HCT116 (cell line): ENCODE measurements at regions not wholly inside any gene's neighbourhood (a gene's known extent, or its start where the extent isn't known, plus 50 kb on each side); places are given as distances from the start of the nearest gene placed in this dataset.
"Not testable (repeated sequence)": the region's sequence is repeated elsewhere in the genome, so short reads cannot be mapped to it uniquely, and the experiment has no call there.

Experiments
- CBX3 ChIP-seq: IDR thresholded peaks from 2 replicates; pipeline ENCODE4 v1.6.1; 2012; ENCODE audit warnings: low read depth
- CEBPB ChIP-seq: IDR thresholded peaks from 2 replicates; pipeline ENCODE4 v1.6.1; 2012; ENCODE audit warnings: low read depth
- CTCF ChIP-seq, 3 experiments: fragments of 200-600 bp in 1 of 3; sonication (generic) in 1 of 3; IDR thresholded peaks in 2 of 3; conservative IDR thresholded peaks in 1 of 3; 2 replicates each; pipeline ENCODE4 v1.5.1; 2012 to 2017; ENCODE audit warnings: low read depth in 2 of 3, low read length in 2 of 3, antibody characterized with exemption in 1 of 3, borderline replicate concordance in 1 of 3, control low read depth in 1 of 3, mild to moderate bottlenecking in 1 of 3, mixed read lengths in 1 of 3, mixed run types in 1 of 3, moderate library complexity in 1 of 3; ENCODE audit not compliant: insufficient read depth in 1 of 3
- EZH2 ChIP-seq: fragments of 200-600 bp; sonication (generic); IDR thresholded peaks from 2 replicates; pipeline ENCODE4 v1.6.1; 2017; ENCODE audit warnings: antibody characterized with exemption, mixed run types
- MAX ChIP-seq: IDR thresholded peaks from 2 replicates; pipeline ENCODE4 v1.6.1; 2012
- REST ChIP-seq: IDR thresholded peaks from 2 replicates; pipeline ENCODE4 v1.6.1; 2012; ENCODE audit warnings: low read depth
- SIN3A ChIP-seq: IDR thresholded peaks from 2 replicates; pipeline ENCODE4 v1.6.1; 2012; ENCODE audit warnings: low read depth
- SP1 ChIP-seq: IDR thresholded peaks from 2 replicates; pipeline ENCODE4 v1.6.1; 2012; ENCODE audit warnings: low read depth
- YY1 ChIP-seq: IDR thresholded peaks from 2 replicates; pipeline ENCODE4 v1.6.1; 2011; ENCODE audit warnings: low read length, low read depth, moderate library complexity, mild to moderate bottlenecking; ENCODE audit not compliant: insufficient replicate concordance; ENCODE audit errors: extremely low read depth
- ZFX ChIP-seq: fragments of 450-650 bp; IDR thresholded peaks from 2 replicates; pipeline ENCODE4 v1.6.1; 2017

- TF ChIP-seq SIN3A; ZFX; CEBPB; CTCF (IDR thresholded peaks at IDR 0.05 in 2 of 3, conservative IDR thresholded peaks at IDR 0.05 in 1 of 3; ENCODE audit: borderline replicate concordance in 1 of 3, insufficient read depth in 1 of 3, low read depth in 2 of 3, low read length in 2 of 3); SP1; CBX3; YY1; MAX; EZH2; REST: not testable (repeated sequence)
These were observed 128.7 kb upstream of the SERPINE2 start for GRCh38 chr2:224167781-224168180.
